Transverse colon (tissue), 4 donors: ENCODE measurements at regions not wholly inside any gene's neighbourhood (a gene's known extent, or its start where the extent isn't known, plus 50 kb on each side); places are given as distances from the start of the nearest gene placed in this dataset.

Source experiments
- DNase-seq: peaks from one replicate; pipeline ENCODE4 v3.0.0-alpha.2; 2019
- H3K27ac ChIP-seq, 4 donors: fragments of 200-600 bp; sonication (generic); 2 replicates each; pipeline ENCODE4 v1.5.1; 2016 to 2018; ENCODE audit warnings: inconsistent platforms in 4 of 4
- H3K27me3 ChIP-seq: fragments of 200-600 bp; sonication (generic); 2 replicates; pipeline ENCODE4 v1.5.1; 2017; ENCODE audit warnings: inconsistent platforms
- H3K36me3 ChIP-seq, 4 donors: fragments of 200-600 bp; sonication (generic); 2 replicates each; pipeline ENCODE4 v1.5.1; 2017 to 2019; ENCODE audit warnings: inconsistent platforms in 4 of 4
- H3K4me1 ChIP-seq, 4 donors: fragments of 200-600 bp; sonication (generic); 2 replicates each; pipeline ENCODE4 v1.5.1; 2017 to 2020; ENCODE audit warnings: inconsistent platforms in 4 of 4
- H3K4me3 ChIP-seq, 4 donors: fragments of 200-600 bp; sonication (generic); 1 replicate in 1 of 4; 2 replicates in 3 of 4; pipeline versions ENCODE4 v1.5.1 to v1.6.1; 2017 to 2019; ENCODE audit warnings: inconsistent platforms in 4 of 4
- H3K9me3 ChIP-seq, 2 donors: fragments of 200-600 bp; sonication (generic); 2 replicates each; pipeline ENCODE4 v1.5.1; 2017 to 2019; ENCODE audit warnings: inconsistent platforms in 2 of 2
- CTCF ChIP-seq, 5 experiments: fragments of 200-600 bp in 3 of 5; fragments of 450-650 bp in 2 of 5; sonication (generic) in 3 of 5; IDR thresholded peaks; 1 replicate in 2 of 5; 2 replicates in 3 of 5; pipeline ENCODE4 v1.5.1; 2016 to 2017; ENCODE audit warnings: antibody characterized with exemption in 5 of 5, inconsistent platforms in 3 of 5, mild to moderate bottlenecking in 2 of 5, moderate library complexity in 1 of 5
- EP300 ChIP-seq: sonication (generic); formaldehyde crosslinking; IDR thresholded peaks from one replicate; pipeline ENCODE4 v1.6.1; 2017; ENCODE audit warnings: antibody characterized with exemption, low read depth
- POLR2A ChIP-seq: fragments of 450-650 bp; IDR thresholded peaks from one replicate; pipeline ENCODE4 v1.6.1; 2016; ENCODE audit warnings: antibody characterized with exemption, mild to moderate bottlenecking, moderate library complexity
- POLR2AphosphoS5 ChIP-seq, 3 donors: sonication (generic); formaldehyde crosslinking; IDR thresholded peaks; one replicate each; pipeline ENCODE4 v1.6.1; 2016; ENCODE audit warnings: antibody characterized with exemption in 3 of 3
- WGBS, 2 donors: methylation state at CpG; one replicate each; pipeline ENCODE4 v1.1.5; 2018; ENCODE audit warnings: low coverage in 1 of 2; 5-methylcytosine and 5-hydroxymethylcytosine counted together
- in situ Hi-C, 4 donors: fragments of 200-750 bp; cut with MboI; loops; one replicate each; pipeline versions ENCODE4 v1.15.0 to v1.15.1; 2017; ENCODE audit warnings: low sequenced_read_pairs in 3 of 4, low pct_ligation_motif_present in 1 of 4, low pct_unique_long_range_greater_than_20kb in 1 of 4
- intact Hi-C: fragments of 100-400 bp; cut with DNase I; formaldehyde crosslinking; loops from one replicate; pipeline ENCODE4 v1.15.1; 2023; ENCODE audit warnings: low total_unique reads

- no peak for DNase-seq
- H3K27me3 ChIP-seq = no peaks in the 10 kb centered on the region
- intact Hi-C loops = no loop called here
These were observed 113.0 kb downstream of the CTTN start for GRCh38 chr11:70511345-70511744.

GRCh38 chr11:70512716-70513115 is 114.4 kb downstream of the CTTN start:
- Histone ChIP-seq H3K36me3 (no peaks in the 10 kb centered on the region), H3K27ac (no peak overlapping the region), H3K4me3 (no peak overlapping the region), H3K9me3 (peaks cover 10 to 20% of the 10 kb centered on the region in 2 donors), H3K27me3 (no peaks in the 10 kb centered on the region), H3K4me1 (no peaks in the 10 kb centered on the region)
- in situ Hi-C loops = no loop called here
- DNase-seq = no peak
- intact Hi-C loops = no loop called here
- TF ChIP-seq POLR2A (no peak), EP300 (no peak), POLR2AphosphoS5 (IDR thresholded peaks at IDR 0.05) (no peak), CTCF (IDR thresholded peaks at IDR 0.05) (no peak)

More at GRCh38 chr11:70511345-70511744, 113.0 kb downstream of the CTTN start:
- in situ Hi-C loops = no loop called here
- H3K4me3 ChIP-seq = no peak overlapping the region
- peaks cover 10 to 20% of the 10 kb centered on the region in 2 donors for H3K9me3 ChIP-seq
- H3K36me3 ChIP-seq = no peaks in the 10 kb centered on the region
- peak in 1 of 5 experiments; percentile 4 for TF ChIP-seq CTCF (IDR thresholded peaks at IDR 0.05)
- TF ChIP-seq EP300 = no peak
- TF ChIP-seq POLR2A = no peak
- TF ChIP-seq POLR2AphosphoS5 (IDR thresholded peaks at IDR 0.05) = no peak
- H3K27ac ChIP-seq = no peak overlapping the region
- H3K4me1 ChIP-seq = no peaks in the 10 kb centered on the region
- 83% methylated on average over 1 of the region's 1 CpG; no CpG with 5 or more reads in 1 of the 2 donors for WGBS, 2 donors

GRCh38 chr11:70517203-70517602 is 118.9 kb downstream of the CTTN start:
- 77 to 83% methylated on average over 3 to 7 of the region's 7 CpGs for WGBS, 2 donors

More at GRCh38 chr11:70517203-70517602, 118.9 kb downstream of the CTTN start:
- no peak overlapping the region for H3K27ac ChIP-seq
- no peaks in the 10 kb centered on the region for H3K27me3 ChIP-seq
- H3K9me3 ChIP-seq = peaks cover 8 to 17% of the 10 kb centered on the region in 2 donors
- no peak overlapping the region for H3K4me3 ChIP-seq
- TF ChIP-seq CTCF (IDR thresholded peaks at IDR 0.05) = no peak
- TF ChIP-seq EP300 = no peak
- no peak for TF ChIP-seq POLR2AphosphoS5 (IDR thresholded peaks at IDR 0.05)
- no peak for TF ChIP-seq POLR2A
- in situ Hi-C loops (no loop called here), intact Hi-C loops (no loop called here)
- DNase-seq = no peak
- H3K4me1 ChIP-seq = no peaks in the 10 kb centered on the region
- no peaks in the 10 kb centered on the region for H3K36me3 ChIP-seq
